ENCODE measurements at regions not wholly inside any gene's neighbourhood (a gene's known extent, or its start where the extent isn't known, plus 50 kb on each side); places are given as distances from the start of the nearest gene placed in this dataset.

DNA sequence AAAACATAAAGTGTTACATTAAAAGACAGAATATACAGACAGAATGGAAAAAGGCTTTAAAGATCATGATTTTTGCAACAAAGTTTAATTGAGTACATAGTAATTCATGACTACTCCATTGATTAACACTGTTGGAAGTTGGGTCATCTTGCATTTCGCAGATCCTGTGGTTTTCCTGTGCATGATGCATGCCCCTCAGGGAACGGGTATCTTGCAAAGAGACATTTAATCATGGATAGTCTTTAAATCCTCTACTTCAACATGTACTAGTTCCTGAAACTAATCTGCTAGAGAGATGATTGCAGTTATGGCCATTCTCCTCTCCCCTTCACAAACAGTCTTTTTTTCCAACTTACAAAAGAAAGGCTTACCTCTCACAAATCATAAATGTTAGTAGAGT lies 155.6 kb upstream of the DSEL start:
- no peak for DNase-seq
- intact Hi-C loops (cut with DNase I, micrococcal nuclease) = no loop called here
- no peak for ATAC-seq

DNA sequence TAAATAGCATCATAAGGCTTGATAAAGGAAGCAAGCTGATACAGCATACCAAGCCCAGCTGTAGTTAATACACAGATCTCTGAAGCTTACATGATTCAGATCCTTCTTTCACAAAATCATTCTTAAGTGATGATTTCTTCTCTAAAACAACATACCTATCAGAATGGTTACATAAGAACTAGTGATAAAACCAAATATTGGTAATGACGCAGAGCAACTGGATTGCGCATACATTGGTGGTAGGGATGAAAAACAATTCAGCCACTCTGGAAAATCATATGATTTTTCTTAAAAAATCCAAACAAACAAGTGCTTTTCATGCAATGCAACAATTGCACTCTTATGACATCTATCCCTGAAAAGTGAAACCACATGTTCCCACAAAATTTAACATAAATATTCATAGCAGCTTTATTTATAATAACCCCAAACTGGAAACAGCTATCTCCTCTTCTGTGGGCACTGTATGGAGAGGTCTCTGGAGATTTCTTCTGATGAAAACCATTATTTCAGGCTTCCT lies 153.6 kb upstream of the DSEL start:
- intact Hi-C loops (cut with DNase I, micrococcal nuclease) = no loop called here
- DNase-seq (no peak), ATAC-seq (no peak)

GRCh38 chr18:67665266-67665665 lies 148.7 kb upstream of the DSEL start:
- intact Hi-C loops (cut with DNase I, micrococcal nuclease) = no loop called here
- ATAC-seq (no peak), DNase-seq (no peak)

GRCh38 chr18:67662996-67663395 lies 146.5 kb upstream of the DSEL start:
- ATAC-seq (no peak), DNase-seq (no peak)
- intact Hi-C loops (cut with DNase I, micrococcal nuclease) = no loop called here

DNA sequence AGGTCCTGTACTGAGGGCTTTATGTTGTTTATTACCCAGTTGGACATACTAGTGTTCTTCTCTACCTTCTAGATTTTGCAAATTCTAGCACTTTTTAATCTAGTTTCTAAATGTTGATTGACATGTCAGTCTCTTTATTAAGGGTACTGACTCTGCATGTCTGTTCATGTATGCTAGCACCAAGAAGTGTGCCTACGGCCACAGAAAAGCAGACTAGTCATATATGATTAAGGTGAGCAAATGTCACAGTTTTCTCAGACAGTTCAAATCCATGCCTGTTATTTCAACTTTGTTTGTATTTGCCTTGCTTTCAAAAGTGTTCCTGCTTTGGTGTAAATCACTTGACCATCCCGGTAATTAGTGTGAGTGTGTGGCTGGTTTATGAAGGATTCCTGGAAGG lies 145.0 kb upstream of the DSEL start:
- no peak for DNase-seq
- intact Hi-C loops (cut with DNase I, micrococcal nuclease) = no loop called here
- no peak for ATAC-seq

- intact Hi-C loops (cut with DNase I, micrococcal nuclease) = no loop called here
- DNase-seq (no peak), ATAC-seq (no peak)
Observed at GRCh38 chr18:67654101-67654500, 137.6 kb upstream of the DSEL start.

GRCh38 chr18:67652288-67652687 lies 135.8 kb upstream of the DSEL start:
- intact Hi-C loops (cut with DNase I, micrococcal nuclease) = no loop called here
- ATAC-seq = no peak
- no peak for DNase-seq

DNA sequence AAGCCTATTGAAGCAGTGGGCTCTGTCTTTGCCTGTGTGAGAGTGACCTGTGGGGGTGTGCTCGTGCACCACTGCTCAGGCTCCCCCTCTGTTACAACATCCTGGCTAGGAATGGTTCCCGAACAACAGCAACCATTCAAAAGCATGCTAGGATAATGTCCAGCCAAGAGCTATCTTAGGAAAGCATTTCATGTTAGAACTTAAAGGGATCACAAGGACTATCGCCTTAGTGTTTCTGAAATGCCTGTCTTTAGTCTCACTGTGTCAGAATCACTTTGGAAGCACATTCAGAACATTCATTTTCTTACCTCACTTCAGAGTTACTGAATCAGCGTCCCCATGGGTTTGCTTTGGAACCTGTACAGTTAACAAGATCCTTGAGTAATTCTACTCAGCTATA lies 134.9 kb upstream of the DSEL start:
- ATAC-seq (no peak), DNase-seq (no peak)
- intact Hi-C loops (cut with DNase I, micrococcal nuclease) = no loop called here

DNA sequence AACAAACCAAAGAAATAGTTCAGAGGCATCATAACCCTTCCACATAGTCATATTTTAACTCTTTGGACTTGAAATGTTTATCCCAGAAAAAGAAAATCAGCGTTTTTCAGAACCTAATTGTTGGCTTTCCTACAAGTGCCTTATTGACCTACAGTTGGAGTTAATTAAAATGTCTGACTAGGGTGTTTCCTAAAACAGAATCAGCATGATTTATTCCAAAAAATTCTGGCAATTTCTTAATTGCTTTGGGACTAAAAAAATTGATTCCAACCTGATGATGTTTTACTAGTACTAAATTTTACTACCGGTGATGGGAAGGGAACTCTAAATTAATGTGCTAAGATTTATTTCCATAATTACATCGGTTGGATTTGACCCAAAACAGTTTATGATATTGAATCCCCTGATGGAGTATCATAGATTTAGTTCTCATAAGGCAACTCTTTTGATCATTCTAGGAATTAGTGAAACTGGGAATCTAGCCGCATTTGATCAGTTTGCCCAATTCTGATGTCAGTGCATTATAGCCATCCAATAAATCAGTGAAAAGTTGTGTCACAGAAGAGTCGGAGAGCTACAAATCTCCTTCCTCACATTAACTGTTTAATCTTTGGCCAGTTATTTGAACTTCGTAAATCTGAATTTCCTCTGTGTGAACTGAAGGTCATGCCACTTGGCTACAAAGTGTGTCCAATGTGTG lies 134.3 kb upstream of the DSEL start:
- intact Hi-C loops (cut with DNase I, micrococcal nuclease) = no loop called here
- ATAC-seq (no peak), DNase-seq (no peak)

- intact Hi-C loops (cut with DNase I, micrococcal nuclease) = no loop called here
- ATAC-seq = no peak
- DNase-seq = no peak
Observed at GRCh38 chr18:67646890-67647289, 130.4 kb upstream of the DSEL start.

DNA sequence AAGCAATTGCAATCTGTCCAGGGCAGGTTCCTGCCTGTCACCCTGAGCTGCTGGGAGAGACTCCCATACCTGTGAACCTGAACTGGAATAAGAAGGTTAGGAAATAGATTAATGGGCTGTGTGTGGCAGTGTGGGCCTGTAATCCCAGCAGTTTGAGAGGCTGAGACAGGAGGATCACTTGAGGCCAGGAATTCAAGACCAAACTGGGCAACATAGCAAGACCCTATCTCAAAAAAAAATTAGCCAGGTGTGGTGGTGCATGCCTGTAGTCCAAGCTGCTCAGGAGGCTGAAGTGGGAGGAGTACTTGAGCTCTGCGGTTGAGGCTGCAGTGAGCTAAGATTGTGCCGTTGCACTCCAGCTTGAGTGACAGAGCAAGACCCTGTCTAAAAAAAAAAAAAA lies 127.7 kb upstream of the DSEL start:
- ATAC-seq (no peak), DNase-seq (no peak)
- intact Hi-C loops (cut with DNase I, micrococcal nuclease) = no loop called here

DNA sequence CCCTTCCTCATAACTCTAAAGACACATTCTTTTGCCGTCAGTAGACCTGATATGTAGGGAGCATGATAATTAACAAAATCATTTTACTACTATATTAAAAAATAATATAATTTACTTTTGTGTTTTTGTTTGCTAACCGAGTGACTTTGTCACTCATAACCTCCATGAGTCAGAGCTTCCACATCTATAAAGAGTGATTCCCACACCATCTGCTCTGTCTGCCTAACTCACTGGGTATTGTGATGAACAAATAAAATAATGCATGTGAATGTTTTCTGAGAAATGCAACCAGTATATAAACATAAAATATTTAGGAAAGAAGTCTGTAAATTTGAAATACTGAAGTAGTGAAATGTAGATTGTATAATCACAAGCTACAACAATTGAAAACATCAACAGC lies 123.4 kb upstream of the DSEL start:
- ATAC-seq = no peak

DNA sequence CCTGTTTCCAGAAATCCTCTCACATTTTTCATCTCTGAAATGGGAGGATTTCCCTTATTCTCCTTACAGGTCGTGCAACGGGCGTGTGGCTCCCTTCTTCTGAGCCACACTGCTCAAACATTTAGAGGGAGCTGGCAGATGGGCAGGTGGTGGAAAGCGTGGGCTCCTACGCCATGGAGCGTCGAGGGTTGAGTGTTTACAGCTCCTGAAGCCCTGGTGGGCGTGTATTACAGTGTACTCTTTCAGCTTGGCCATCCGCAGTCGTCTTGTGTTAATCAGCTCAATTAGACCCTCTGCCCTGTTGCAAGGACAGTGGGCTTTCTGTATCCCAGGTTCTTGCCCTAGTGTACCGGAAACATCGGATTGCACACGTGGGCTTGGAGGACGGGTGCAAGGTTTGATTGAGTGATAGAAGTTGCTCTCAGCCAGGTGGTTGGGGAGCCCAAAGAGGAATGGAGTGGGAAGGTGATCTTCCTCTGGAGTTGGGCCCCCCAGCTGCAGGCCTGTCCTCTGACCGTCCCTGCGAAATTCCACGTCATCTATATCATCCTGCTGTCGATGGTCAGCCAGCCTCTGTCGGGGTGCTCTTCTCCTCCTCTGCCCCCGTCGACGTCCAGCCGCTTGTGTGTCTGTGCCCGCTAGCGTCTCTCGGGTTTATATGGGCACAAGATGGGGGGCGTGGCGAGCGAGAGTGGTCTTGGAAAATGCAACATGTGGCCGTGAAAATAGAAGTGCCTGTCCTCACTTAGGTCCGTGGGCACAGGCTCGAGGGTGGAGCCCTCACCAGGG lies 120.3 kb upstream of the DSEL start:
- no peak for ATAC-seq
- no peak for DNase-seq
- intact Hi-C loops (cut with DNase I, micrococcal nuclease) = no loop called here

More for the DNA sequence above, 123.4 kb upstream of the DSEL start:
- intact Hi-C loops (cut with DNase I, micrococcal nuclease) = no loop called here
- DNase-seq = no peak

GRCh38 chr18:67634631-67635338 lies 118.3 kb upstream of the DSEL start:
- DNase-seq (no peak), ATAC-seq (no peak)
- intact Hi-C loops (cut with DNase I, micrococcal nuclease) = no loop called here

DNA sequence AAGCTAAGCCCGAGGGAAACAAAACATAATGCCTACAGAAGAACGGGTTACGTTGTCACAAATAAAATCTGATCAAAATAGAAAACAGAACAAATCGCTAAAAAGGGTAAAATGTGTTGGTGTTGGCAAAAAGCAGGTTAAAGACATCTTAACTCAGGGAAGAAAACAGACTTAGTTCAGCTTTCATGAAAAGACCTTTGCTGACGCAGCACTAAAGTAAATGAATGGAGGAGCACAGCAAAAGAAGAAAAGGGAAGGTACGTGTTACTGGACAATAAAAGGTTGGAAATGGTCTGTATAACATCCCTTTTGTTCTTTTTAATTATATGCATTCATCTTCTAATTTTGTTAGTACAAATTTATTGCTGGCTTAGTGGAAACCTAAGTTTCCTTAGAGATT lies 117.4 kb upstream of the DSEL start:
- intact Hi-C loops (cut with DNase I, micrococcal nuclease) = no loop called here
- no peak for DNase-seq
- no peak for ATAC-seq

- DNase-seq (no peak), ATAC-seq (no peak)
- intact Hi-C loops (cut with DNase I, micrococcal nuclease) = no loop called here
Observed at GRCh38 chr18:67621906-67622305, 105.4 kb upstream of the DSEL start.

GRCh38 chr18:67621049-67621713 lies 104.7 kb upstream of the DSEL start:
- intact Hi-C loops (cut with DNase I, micrococcal nuclease) = no loop called here

GRCh38 chr18:67618061-67618460 lies 101.5 kb upstream of the DSEL start:
- intact Hi-C loops (cut with DNase I, micrococcal nuclease) = no loop called here
- ATAC-seq = no peak
- no peak for DNase-seq

More at GRCh38 chr18:67621049-67621713, 104.7 kb upstream of the DSEL start:
- DNase-seq (no peak), ATAC-seq (no peak)

DNA sequence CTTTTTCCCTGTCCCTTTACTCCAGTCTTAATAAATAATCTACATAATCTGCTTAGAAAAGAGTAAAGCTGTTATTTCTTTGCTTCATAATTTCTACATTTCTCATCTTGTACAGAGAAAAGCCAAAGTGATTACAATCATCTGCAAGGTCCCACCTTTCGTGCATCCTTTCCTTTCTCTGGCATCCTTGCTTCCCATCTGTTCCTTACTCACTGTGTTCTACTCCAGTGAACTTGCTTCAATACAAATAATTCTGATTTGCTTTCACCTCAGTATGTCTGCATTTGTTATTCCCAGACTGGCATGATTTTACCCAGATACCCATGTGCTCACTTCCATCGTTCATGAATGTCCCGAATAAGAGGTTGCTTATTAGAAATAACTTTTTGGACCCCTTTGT lies 99.4 kb upstream of the DSEL start:
- DNase-seq (no peak), ATAC-seq (no peak)
- intact Hi-C loops (cut with DNase I, micrococcal nuclease) = no loop called here
